ENCODE measurements at regions not wholly inside any gene's neighbourhood (a gene's known extent, or its start where the extent isn't known, plus 50 kb on each side); places are given as distances from the start of the nearest gene placed in this dataset.

GRCh38 chr14:51562816-51563215 is 88.9 kb upstream of the FRMD6 start:
- TF ChIP-seq EZH2 (IDR thresholded peaks at IDR 0.05; ENCODE audit: insufficient read depth, poor library complexity, severe bottlenecking): no peak
- no peak for TF ChIP-seq EZH2phosphoT487 (IDR thresholded peaks at IDR 0.05; ENCODE audit: insufficient read depth, low read depth)
